ENCODE measurements at regions not wholly inside any gene's neighbourhood (a gene's known extent, or its start where the extent isn't known, plus 50 kb on each side); places are given as distances from the start of the nearest gene placed in this dataset.

- DNase-seq = no peak
Observed at GRCh38 chr17:56098746-56099145, 54.5 kb upstream of the ANKFN1 start.

- DNase-seq = no peak
Observed at GRCh38 chr17:56099649-56100048, 53.6 kb upstream of the ANKFN1 start.

Data from eye (tissue), 1 donor.